ENCODE measurements at regions not wholly inside any gene's neighbourhood (a gene's known extent, or its start where the extent isn't known, plus 50 kb on each side); places are given as distances from the start of the nearest gene placed in this dataset.
"Not testable (repeated sequence)": the region's sequence is repeated elsewhere in the genome, so short reads cannot be mapped to it uniquely, and the experiment has no call there.

DNA sequence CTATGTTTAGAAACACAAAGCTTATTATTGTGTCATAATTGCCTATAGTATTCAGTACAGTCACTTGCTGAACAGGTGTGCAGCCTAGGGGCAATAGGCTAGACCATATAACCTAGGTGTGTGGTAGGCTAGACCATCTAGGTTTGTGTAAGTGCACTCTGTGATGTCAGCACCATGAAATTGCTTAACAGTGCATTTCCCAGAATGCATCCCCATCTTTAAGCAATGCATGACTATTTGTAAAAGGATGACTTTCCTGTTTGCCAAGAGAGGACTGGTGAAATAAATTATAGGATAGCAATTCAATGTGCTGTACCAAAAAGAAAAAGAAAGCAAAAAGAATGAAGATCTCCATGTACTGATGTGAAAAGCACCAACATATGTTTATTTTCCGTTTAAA lies 288.7 kb upstream of the AUTS2 start:
- DNase-seq, result no peak

GRCh38 chr7:69311489-69311888 lies 286.8 kb upstream of the AUTS2 start:
- no peak for DNase-seq

DNA sequence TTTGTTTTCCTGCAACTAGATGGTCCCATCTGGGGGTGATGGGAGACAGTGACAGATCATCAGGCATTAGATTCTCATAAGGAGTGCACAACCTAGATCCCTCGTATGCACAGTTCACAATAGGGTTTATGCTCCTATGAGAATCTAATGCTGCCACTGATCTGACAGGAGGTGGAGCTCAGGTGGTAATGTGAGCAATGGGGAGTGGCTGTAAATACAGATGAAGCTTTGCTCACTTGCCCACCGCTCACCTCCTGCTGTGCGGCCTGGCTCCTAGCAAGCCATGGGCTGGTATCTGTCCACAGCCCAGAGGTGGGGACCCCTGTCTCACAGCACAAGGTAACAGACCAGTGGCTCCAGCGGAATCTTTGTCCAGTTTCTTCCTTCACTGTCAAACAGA lies 284.4 kb upstream of the AUTS2 start:
- DNase-seq, result not testable (repeated sequence)

- DNase-seq, result peak; percentile 38 to 78
These were observed 279.5 kb upstream of the AUTS2 start for GRCh38 chr7:69318794-69319193.

- no peak for DNase-seq
These were observed 269.8 kb upstream of the AUTS2 start for GRCh38 chr7:69328516-69328915.

- no peak for DNase-seq
These were observed 263.6 kb upstream of the AUTS2 start for GRCh38 chr7:69334701-69335100.

DNA sequence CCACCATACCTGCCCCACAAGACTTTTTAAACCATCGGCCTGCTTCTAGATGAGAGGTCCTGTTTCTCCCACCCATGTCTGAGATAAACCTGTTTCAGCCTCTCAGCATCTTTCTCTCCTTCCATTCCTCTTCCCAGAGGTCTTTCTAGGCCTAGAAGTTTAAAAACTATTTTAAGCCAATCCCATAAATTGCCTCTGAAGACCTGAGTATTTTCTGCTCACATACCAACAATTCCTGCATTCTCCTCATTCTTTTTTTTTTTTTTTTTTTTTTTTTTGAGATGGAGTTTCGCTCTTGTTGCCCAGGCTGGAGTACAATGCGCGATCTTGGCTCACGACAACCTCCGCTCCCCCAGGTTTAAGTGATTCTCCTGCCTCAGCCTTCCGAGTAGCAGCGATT lies 262.9 kb upstream of the AUTS2 start:
- no peak for DNase-seq

DNA sequence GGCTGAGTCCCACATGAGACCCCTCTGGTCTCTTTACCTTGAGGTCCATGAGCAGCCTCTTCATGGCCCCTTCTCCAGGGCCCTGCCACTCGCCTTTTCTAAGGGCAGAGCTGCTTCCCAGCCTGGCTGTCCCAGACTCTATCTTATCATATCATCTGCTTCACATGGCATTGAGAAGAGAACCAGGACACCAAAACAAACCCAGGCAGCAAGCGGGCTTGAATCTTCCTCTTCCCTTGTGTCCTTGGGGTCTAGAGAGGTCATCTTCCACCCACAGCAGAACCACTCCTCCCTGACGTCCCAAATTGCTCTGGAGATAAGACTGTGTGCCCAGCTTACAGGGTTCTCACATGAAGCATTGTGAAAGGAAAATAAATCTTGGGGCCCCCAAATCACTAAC lies 261.3 kb upstream of the AUTS2 start:
- DNase-seq, result no peak

DNA sequence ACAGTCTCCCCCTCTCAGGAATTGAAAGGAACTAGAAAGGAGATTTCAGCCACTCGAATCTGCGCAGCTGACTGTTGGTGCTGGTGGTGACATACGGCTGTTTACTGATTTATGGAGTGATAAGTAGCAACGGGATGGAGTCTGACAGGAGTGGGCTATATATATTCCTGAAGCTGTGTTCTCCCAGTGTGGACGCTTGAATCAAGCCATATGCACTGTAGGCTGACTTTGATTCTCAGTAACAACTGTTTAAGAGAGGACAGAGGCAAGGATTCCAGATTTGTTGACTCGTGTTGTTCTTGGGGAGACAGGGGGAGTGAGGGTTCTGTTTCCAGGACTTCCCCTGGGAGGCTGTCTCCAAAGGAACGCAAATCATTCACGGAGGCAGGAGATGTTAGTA lies 260.1 kb upstream of the AUTS2 start:
- peak in 1 of 2 experiments; percentile 32 for DNase-seq

DNA sequence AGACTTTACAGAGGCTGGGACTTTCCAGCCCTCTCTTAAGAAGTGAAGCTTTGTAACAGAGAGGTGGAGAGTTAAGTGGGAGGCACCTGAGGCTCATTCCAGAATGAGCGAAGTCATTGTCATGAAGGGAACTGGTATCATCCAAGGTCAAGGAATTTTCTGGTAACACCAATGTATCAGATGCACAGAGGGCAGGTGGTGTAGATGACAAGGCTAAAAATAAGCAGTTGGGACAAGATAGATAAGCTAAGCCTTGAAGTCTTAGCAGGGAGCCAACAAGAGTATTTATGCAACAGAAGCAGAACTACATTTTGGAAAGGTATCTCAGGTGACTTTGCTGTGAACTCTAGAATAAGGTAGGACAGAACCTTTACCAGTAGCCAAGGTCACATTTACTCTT lies 257.0 kb upstream of the AUTS2 start:
- no peak for DNase-seq

DNA sequence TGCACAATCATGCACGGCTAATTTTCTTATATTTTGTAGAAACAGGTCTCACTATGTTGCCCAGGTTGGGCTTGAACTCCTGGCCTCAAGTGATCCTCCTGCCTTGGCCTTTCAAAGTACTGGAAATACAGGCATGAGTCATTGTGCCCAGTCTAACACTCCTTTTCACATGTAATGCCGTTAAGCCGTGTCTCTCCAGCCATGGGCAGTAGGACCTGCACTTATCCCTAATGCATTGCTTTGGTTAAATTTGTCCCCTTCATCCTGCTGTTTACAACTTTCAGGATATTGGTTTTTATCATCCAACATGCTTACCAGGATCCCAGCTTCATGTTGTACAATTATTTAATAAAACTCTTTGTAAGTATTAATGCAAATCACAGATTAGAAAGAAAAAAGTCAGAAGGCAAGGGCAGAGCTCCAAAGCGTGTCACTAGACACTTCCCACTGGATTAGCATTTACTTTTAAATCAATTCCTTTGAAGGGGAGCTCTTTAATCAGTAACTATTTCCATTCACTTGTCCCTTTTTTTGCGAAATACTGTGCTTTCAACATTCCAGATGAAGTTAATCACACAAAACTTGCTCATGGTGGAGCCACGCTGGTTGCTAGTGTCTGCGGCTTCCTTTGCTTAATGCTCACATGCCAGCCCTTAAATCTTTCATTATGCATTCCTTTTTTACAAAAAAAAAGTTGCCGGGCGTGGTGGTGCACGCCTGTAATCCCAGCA lies 256.0 kb upstream of the AUTS2 start:
- DNase-seq, result no peak

- DNase-seq, result no peak
These were observed 249.0 kb upstream of the AUTS2 start for GRCh38 chr7:69349291-69349690.

GRCh38 chr7:69358163-69358821 lies 240.0 kb upstream of the AUTS2 start:
- no peak for DNase-seq

DNA sequence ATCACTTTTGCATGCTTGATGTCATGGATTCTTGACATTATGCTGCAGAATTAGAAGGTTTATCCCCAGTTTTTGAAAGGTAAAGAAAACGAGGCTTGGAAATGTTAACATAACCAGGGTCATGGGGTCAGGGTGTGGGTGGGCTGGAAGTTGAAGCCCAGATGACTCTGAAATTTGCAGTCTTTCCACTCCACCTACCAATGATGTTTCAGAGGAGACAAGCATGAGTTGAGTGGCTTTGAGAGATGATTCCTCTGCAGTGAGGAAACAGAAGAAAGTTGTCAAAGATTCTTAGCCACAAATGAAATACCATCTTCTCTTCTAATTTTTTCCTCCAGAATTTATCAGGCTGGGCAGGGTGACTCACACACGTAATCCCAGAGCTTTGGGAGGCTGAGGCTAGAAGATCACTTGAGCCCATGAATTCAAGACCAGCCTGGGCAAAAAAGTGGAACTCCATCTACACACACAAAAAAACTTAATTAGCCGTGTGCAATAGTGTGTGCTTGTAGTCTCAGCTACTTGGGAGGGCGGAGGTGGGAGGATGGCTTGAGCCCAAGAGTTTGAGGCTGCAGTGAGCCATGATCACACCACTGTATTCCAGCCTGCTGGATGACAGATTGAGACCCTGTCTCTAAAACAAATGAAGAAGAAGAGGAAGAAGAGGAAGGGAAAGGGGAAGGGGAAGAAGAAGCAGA lies 239.1 kb upstream of the AUTS2 start:
- DNase-seq, result no peak

GRCh38 chr7:69360913-69361312 lies 237.4 kb upstream of the AUTS2 start:
- DNase-seq, result no peak

GRCh38 chr7:69363136-69363535 lies 235.1 kb upstream of the AUTS2 start:
- no peak for DNase-seq

DNA sequence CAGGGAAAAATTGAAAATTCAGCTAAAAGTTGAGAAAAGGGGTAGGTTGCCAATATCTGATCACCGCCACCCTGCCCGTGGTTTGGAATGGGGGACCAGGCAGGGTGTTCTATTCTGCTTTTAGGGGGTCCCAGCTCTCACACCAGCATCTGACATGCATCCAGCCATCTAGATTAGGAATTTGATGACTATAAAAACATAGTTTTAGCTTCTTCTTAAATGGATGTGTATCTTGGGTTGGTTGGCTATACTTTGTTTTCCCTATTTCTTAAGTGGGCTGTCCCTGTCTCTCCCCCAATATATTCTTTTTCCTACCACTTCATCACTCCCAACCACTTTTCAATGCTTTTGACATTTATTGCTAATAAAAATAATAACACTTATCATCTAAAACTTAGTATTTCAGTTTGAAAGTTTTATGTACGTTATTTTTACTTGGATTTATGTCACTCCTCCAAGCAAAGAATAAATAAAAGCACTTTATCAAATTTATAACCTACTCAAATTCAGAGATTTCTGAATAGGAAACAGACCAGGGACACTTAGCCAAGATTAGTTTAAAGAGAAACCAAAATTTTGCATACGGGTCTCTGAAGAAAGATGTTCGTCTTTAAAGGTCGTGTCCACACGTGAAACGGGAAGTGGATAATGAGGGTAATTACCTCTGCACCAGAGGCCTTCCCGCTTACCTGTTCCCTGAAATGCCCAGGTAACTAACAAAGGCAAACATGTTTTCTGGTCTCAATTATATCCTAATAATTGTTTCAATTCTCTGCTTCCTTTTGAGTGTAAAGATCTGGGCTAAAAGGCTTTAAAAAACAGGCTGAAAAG lies 233.2 kb upstream of the AUTS2 start:
- DNase-seq, result no peak

DNA sequence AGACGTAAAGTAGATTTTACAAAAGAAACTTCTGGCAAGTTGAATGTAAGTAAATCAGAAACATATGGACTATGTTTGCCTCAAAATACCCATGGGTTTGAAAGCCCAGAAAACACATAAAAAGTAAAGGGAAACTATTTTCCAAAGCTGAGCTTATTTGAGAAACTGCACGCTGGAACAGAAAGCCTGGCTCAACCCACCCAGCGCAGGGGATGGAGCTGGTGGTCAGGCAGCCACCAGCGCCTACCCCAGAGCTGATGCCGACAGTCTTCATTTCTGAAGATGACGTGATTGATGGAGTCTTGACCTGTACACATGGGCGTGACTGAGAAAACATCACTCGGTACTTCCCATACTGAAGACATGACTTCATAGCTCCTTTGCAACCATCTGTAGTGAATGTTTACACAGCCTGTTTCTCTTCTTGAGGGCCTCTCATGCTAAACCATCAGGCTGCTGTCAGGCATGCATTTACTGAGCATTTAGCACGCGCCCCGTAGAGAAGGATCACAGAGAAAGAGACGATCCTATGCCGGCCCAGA lies 232.6 kb upstream of the AUTS2 start:
- DNase-seq, result peak; percentile 28 to 83

DNA sequence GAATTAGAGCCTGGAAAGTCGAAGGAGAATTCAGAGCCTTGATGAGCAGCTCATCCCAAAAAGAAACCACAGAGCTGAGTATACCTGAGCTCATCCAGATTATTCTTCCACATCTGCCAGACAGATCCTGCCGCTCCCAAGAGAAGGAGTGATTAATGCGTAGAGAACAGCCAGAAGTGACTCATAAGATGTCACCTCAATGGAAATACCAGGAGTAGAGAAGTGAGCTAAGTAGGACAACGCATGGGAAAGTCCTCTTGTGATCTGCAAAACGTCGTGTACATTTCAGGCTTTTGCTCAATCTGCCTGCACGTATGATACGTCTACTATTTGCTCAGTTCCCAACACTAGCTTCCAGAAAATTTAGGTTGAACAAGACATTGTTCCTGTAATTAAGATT lies 230.5 kb upstream of the AUTS2 start:
- no peak for DNase-seq

GRCh38 chr7:69373171-69374043 lies 224.9 kb upstream of the AUTS2 start:
- no peak for DNase-seq

- DNase-seq, result no peak
These were observed 224.2 kb upstream of the AUTS2 start for GRCh38 chr7:69374044-69374425.

DNA sequence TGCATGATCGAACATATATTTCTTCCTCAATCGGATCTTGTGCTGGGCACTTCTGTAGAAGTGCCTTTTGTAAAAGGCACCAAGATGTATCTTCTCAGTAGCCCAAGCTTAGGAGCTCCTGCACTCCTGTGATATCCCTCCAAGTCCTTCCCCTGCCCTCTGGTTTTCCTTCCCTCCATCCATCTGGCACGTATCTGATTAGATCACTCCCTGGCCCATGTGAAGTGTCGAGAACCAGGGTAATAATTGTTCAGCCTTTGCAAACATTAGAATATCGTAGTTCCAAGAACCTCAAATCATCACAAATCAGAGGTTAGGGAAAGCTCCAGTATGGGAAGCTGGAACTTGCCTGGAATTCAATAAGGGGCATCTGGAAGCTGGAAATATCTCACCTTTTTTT lies 221.1 kb upstream of the AUTS2 start:
- no peak for DNase-seq

All from NCI-H524 (cell line).